HS-5 (cell line): ENCODE measurements at regions not wholly inside any gene's neighbourhood (a gene's known extent, or its start where the extent isn't known, plus 50 kb on each side); places are given as distances from the start of the nearest gene placed in this dataset.
"Not testable (repeated sequence)": the region's sequence is repeated elsewhere in the genome, so short reads cannot be mapped to it uniquely, and the experiment has no call there.

Experiments used
- DNase-seq: peaks from one replicate; pipeline ENCODE4 v3.0.0-alpha.2; 2012; ENCODE audit warnings: low read depth

GRCh38 chr4:174009686-174010451 lies 273.6 kb downstream of the FBXO8 start:
- no peak for DNase-seq

DNA sequence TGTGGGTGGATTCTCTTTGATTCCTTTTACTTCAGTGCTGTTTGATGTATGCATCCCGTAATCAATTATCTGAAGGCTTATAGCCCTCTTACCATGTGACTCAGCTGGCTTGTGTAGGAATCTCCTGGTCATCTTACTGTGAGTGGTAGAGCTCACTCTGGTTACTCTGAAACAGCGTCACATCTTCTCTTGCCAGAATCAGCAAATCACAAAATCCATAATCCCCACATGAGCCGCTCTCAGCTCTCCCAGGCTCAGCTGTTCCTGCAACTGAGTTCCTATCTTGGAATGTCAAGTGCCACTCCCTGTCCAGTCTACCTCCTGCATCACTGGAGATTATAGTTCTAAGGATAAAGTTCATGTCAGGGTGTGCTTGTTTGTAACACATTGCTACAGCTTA lies 278.0 kb downstream of the FBXO8 start:
- no peak for DNase-seq

DNA sequence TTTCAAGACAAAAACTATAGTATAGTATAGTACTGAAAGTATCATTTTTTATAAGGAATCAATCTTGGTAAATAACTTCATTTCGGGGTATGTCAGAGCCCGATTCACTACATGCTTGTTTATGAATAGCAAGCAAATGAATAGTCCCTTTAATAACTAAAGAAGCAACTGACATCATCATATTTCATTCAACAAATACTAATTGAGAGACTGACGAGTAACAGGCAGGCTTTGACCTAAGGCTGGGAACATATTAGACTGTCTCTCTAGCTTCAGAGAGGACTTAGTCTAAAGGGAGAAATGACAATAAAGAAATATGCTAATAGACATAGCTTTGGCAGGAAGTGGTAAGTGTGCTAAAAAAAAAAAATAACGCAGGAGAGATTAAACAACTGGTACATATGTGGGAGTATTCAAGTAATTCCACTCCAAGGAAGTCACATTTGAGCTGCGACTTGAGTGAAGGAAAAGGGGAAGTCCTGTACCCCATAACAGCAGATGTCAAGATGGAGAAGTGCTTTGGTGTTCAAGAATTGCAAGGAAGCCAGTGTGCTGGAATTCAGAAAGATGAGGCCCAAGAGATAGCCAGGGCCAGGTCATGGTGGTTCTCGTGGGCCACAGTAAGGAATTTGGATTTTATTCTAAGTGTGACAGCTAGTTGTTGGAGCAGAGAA lies 284.9 kb downstream of the FBXO8 start:
- DNase-seq, result no peak

DNA sequence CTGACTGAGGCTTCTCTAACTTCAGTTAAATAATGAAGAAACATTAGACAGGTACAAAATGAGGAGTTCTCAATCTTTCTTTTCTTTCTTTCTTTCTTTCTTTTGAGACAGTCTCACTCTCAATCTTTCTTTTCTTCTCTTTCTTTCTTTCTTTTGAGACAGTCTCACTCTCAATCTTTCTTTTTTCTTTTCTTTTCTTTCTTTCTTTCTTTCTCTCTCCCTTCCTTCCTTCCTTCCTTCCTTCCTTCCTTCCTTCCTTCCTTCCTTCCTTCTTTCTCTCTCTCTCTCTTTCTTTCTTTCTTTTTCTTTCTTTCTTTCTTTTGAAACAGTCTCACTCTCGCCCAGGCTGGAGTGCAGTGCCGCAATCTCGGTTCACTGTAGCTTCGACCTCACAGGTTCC lies 287.7 kb downstream of the FBXO8 start:
- DNase-seq, result not testable (repeated sequence)

GRCh38 chr4:173991814-173992213 lies 291.7 kb downstream of the FBXO8 start:
- no peak for DNase-seq

- DNase-seq, result no peak
Observed at GRCh38 chr4:173991316-173991715, 292.2 kb downstream of the FBXO8 start.

GRCh38 chr4:173990869-173991210 lies 292.6 kb downstream of the FBXO8 start:
- DNase-seq, result no peak

- peak; percentile 10 for DNase-seq
Observed at GRCh38 chr4:173990126-173990868, 293.2 kb downstream of the FBXO8 start.

- DNase-seq, result not testable (repeated sequence)
Observed at GRCh38 chr4:173963523-173963922, 319.9 kb downstream of the FBXO8 start.

- DNase-seq, result no peak
Observed at GRCh38 chr4:173960398-173960797, 323.1 kb downstream of the FBXO8 start.

DNA sequence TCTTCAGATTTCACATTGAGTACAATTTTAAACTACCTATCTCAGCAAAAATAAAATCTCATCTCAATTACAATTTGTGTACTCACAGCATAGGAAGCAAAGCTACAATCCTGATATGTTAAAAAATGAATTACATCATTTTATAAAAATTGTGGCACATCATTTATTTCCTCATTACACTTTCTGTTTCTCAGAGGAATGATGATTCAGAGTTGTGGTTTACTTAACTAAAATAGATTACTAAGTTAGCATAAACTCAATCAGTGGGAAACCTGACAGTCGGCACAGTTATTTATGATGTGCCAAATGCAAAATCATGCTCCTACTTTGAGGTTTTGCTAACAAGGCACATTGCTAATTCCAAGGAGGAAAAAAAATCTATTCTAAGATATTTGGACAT lies 325.0 kb downstream of the FBXO8 start:
- no peak for DNase-seq

GRCh38 chr4:173943547-173943946 lies 339.9 kb downstream of the FBXO8 start:
- no peak for DNase-seq

DNA sequence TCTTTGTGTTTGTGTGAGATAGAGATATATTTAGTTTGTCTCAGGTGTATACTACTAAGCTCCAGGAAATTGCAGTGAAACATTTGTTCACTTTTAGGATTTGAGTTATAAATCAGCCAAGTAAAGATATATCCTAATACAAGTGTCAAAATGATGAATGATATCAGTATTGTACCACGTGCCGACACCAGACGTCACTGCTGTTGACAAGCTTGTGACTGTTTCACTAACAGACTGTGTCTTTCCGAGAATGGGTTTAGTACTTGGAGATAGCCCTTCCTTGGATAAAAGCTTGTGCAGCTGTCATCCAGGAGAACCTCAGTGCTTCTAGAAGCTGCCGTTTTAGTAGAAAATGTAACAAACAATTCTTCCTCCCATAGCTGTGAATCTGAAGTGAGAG lies 343.3 kb downstream of the FBXO8 start:
- DNase-seq, result no peak

DNA sequence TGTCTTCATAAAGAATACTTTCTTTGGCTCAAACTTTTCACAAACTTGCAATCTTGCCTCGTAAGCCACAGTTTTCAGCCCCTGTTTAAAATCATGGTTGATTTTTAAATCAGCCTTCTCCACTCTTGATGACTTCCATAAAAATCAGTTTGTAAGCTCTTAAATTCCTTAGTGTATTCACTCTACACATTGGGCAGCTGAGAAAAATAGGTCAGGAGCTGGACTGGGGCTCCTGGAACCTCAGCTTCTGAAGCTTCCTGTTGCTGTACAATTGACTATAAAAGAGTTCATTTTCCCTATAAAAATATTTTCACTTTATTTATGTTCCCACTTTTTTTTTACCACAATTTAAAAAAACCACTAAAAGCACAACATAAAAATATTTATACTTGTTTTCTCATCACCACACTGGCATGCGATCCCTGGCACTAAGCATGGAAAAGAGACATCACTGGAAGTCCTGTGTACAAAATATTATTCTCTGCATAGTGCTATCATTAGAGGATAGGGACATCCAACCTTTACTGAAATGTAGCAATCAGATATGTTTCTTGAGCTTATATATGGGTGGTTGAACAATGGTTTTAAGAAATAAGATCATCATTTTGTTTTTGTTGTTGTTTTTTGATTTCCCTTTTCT lies 345.7 kb downstream of the FBXO8 start:
- no peak for DNase-seq

DNA sequence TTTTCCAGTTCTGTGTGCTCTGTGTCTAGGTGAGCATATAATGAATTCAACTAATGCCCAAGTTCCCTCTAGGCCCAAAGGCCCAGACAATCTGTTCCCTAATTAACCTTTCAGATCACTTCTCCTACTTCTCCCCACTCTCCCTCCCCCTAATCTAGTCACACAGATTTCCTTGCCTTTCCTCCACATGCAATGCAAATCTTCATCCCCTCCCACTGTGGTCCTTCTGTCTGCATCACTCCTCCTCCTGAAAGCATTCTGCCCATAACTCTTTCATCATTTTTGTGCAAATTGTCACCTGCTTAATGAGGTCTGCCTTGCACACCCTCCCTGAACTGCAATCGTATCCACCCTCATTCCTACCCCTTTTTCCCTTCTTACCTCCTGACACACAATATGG lies 346.6 kb downstream of the FBXO8 start:
- no peak for DNase-seq

- DNase-seq, result no peak
Observed at GRCh38 chr4:173935622-173936405, 347.7 kb downstream of the FBXO8 start.

GRCh38 chr4:173934933-173935620 lies 348.4 kb downstream of the FBXO8 start:
- DNase-seq, result no peak

DNA sequence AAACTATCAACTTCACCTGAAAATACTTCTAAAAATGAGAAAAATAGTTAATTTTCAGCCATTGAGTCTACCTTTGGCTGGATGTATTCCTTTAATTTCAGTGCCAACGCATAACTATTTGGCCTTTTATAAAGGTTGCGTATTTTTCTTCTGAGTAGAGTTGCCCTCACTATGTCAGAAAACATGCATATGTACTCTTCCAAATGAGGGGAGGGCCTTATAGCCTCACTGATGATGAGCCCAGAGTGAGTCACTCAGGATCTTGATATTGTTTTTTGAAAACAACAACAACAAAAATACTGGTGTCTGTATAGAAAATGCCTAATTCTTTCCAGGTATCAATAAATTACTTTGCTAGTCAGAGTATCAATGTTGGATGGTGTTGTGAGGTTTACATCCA lies 349.3 kb downstream of the FBXO8 start:
- DNase-seq, result peak; percentile 33

- no peak for DNase-seq
Observed at GRCh38 chr4:173932701-173933100, 350.8 kb downstream of the FBXO8 start.

- no peak for DNase-seq
Observed at GRCh38 chr4:173930329-173930967, 353.0 kb downstream of the FBXO8 start.

- DNase-seq, result no peak
Observed at GRCh38 chr4:173929921-173930320, 353.5 kb downstream of the FBXO8 start.
